GM18870 (cell line): ENCODE measurements at regions not wholly inside any gene's neighbourhood (a gene's known extent, or its start where the extent isn't known, plus 50 kb on each side); places are given as distances from the start of the nearest gene placed in this dataset.
A peak's percentile ranks its signal among the peaks of the same experiment; 100 is the strongest.
"Not testable (repeated sequence)": the region's sequence is repeated elsewhere in the genome, so short reads cannot be mapped to it uniquely, and the experiment has no call there.

ENCODE experiments used
- ATAC-seq: cut with Tn5 transposase; IDR thresholded peaks from one replicate; pipeline ENCODE4 v1.9.1; 2021; ENCODE audit warnings: moderate library complexity; ENCODE audit not compliant: unreplicated experiment

DNA sequence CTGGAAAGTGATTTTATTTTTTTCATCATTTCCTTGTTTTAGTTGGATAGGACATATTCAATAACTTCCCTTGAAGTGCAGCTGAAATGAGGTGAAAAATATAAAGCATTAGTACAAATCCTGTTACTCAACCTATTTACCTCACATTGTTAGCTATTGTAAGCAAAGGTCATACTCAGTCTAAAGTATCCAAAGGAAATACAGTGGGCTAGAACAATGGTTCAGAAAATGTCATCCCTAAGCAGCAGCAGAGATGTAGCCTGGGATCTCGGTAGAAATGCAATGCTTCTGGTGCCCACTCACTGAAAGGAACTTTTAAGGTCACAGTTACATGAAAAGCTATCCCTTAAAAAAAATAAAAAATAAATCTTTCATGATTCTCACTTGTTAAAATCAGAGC, 300.6 kb downstream of the PPP4R3C start:
- no peak for ATAC-seq

- not testable (repeated sequence) for ATAC-seq
Observed at GRCh38 chrX:27156921-27157320, 306.2 kb downstream of the PPP4R3C start.

DNA sequence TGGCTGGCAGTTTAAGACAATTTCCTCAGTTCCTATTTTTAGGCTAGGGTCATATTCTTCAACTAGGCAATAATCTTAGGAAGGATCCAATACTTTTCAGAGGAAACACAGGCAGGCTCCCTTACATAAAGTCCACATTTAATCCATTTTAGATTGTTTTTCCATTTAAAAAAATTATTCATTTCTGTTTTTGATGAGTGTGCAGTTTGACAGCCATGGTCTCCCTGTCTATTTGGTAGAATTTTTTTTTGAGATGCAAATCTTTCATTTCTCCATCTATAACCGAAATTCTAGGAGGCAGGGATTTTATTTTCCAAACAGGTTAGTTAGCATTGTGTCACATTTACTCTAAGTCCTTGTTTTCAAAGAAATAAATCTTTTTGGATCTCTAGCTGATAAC, 326.8 kb downstream of the PPP4R3C start:
- no peak for ATAC-seq

GRCh38 chrX:27132862-27133261, 330.3 kb downstream of the PPP4R3C start:
- ATAC-seq: no peak

GRCh38 chrX:27087176-27087575, 376.0 kb downstream of the PPP4R3C start:
- ATAC-seq: not testable (repeated sequence)

GRCh38 chrX:27086237-27086636, 376.9 kb downstream of the PPP4R3C start:
- no peak for ATAC-seq

GRCh38 chrX:27085346-27085745, 377.8 kb downstream of the PPP4R3C start:
- no peak for ATAC-seq

GRCh38 chrX:27078371-27078770, 384.8 kb downstream of the PPP4R3C start:
- ATAC-seq: no peak

GRCh38 chrX:27057883-27058282, 405.3 kb downstream of the PPP4R3C start:
- no peak for ATAC-seq

DNA sequence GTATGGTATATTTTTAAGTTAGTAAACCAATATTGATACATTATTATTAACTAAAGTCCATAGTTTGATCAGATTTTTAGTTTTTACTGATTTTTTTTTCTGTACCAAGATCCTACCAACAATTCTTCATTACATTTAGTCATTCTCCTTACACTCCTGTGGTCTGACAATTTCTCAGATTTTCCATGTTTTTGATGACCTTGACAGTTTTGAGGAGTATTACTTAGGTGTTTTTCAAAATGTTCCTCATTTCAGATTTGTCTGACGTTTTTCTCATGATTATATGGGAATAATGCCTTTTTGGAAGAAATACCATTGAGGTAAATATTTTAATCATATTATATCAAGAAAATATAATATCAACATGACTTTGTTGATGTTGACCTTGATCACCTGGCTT, 423.8 kb downstream of the PPP4R3C start:
- ATAC-seq: no peak

GRCh38 chrX:27008486-27008885, 454.7 kb downstream of the PPP4R3C start:
- ATAC-seq: no peak

GRCh38 chrX:26999634-27000033, 463.5 kb downstream of the PPP4R3C start:
- ATAC-seq: no peak

- no peak for ATAC-seq
Observed at GRCh38 chrX:26958261-26958660, 504.9 kb downstream of the PPP4R3C start.

GRCh38 chrX:26954029-26954428, 509.1 kb downstream of the PPP4R3C start:
- no peak for ATAC-seq

GRCh38 chrX:26952213-26952612, 510.9 kb downstream of the PPP4R3C start:
- no peak for ATAC-seq

- ATAC-seq: no peak
Observed at GRCh38 chrX:26927419-26927818, 535.7 kb downstream of the PPP4R3C start.

DNA sequence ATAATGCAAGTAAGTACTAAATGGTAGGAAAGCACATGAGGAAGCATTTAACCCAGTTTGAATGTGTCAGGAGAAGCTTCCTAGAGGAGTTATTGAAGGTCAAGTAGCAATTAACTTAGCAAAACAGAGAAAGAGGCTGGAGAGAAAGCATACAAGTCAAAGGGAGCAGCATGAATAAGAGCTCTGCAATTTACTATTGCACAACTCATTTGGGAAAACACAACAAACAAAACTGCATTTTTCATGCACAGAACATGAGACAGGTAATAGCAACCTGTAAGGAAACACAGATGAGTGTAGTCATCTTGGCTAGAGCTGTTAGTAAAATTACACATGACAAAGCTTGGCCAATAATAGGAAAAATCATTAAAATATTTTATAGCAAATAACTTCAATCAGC, 538.1 kb downstream of the PPP4R3C start:
- no peak for ATAC-seq

DNA sequence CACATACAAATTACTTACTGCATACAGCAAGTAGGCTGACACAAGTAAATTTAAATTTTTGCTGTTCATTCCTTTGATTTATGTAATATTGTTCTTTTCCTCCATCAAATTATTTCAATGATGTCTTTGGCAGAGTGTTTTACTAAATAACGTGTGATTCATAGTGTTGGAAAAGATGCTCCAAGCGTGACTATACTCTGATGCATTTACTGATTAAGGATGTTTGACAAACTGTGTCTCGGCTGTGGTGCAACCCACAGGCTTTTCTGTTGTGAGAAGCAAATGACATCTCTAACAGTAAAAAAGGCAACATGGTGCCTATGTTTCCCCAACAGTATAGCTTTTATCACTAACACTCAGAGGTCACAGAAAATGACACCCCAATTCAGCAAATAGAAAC, 540.9 kb downstream of the PPP4R3C start:
- ATAC-seq: no peak

GRCh38 chrX:26918631-26919030, 544.5 kb downstream of the PPP4R3C start:
- ATAC-seq: peak; percentile 54

- no peak for ATAC-seq
Observed at GRCh38 chrX:26916991-26917390, 546.1 kb downstream of the PPP4R3C start.

DNA sequence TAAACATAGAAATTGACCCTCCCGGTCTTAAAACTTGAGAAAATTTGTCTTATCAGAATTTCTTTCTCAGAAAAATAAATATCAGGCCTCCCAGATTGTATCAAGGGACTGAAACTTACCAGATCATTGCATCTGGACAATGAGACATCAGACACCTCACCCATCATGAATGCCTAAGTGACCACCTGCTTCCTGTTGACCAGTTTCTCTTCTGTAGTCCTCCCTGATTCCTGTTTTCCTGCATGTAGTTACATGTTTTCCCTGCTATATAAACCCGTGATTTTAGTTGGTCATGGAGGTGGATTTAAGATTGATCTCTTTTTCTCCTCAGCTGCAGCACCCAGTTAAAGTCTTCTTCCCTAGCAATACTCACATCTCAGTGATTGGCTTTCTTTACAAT, 548.1 kb downstream of the PPP4R3C start:
- ATAC-seq: no peak

DNA sequence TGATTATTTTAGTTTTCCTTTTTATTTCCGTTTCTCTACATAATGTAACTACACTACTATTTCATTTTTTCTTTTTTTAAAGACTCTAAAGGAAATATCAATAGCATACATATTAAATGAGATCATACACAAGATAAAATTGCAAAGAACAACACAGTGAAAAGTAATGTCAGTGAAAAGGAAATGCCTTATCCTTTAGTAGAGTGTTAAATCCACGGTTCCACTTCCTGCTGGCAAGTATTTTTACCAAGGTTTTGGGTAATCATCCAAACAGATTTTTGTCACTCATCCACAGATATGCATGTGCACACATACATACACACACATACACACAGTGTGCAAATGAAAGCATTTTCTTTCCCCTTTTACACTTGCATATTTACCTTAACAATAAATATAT, 548.9 kb downstream of the PPP4R3C start:
- ATAC-seq: no peak

DNA sequence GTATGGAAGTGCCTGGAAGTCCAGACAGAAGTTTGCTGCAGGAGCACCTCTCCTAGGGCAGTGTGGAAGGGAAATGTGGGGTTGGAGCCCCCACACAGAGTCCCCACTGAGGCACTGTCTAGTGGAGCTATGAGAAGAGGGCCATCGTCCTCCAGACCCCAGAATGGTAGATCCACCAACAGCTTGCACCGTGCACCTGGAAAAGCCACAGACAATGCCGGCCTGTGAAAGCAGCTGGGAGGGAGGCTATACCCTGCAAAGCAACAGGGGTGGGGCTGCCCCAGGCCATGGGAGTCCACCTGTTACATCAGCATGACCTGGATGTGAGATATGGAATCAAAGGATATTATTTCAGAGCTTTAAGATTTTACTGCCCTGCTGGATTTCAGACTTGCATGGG, 551.4 kb downstream of the PPP4R3C start:
- not testable (repeated sequence) for ATAC-seq

DNA sequence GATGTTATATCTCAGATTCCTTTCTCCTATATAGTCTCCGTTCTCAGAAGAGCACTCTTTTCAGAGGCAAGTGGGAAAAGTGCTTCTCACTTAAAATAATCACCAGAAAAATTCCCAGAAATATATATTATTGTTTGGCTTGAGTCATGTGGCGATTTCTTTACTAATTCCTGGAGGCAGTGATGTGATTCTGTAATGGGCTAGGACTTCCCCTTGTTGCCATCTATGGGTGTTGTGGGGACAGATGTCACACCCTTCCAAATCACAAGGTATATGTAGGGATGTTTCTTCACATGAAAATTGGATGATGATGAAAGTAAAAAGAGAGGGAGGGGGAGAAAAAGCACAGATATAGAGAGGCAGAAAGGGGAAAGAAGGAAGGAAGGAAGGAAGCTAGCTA, 553.4 kb downstream of the PPP4R3C start:
- no peak for ATAC-seq
